Cardiac muscle cell (in vitro differentiated cells and primary cell): ENCODE measurements at regions not wholly inside any gene's neighbourhood (a gene's known extent, or its start where the extent isn't known, plus 50 kb on each side); places are given as distances from the start of the nearest gene placed in this dataset.
"Not testable (repeated sequence)": the region's sequence is repeated elsewhere in the genome, so short reads cannot be mapped to it uniquely, and the experiment has no call there.

Source experiments
- DNase-seq, 2 donors: peaks; one replicate each; pipeline versions ENCODE4 v3.0.0 to v3.0.0-alpha.2; 2010 to 2017; ENCODE audit warnings: low read depth in 1 of 2, low spot score in 1 of 2
- H3K27ac ChIP-seq: fragments of 200-600 bp; sonication (generic); 2 replicates; pipeline ENCODE4 v1.5.1; 2016
- H3K27me3 ChIP-seq: fragments of 200-600 bp; sonication (generic); 2 replicates; pipeline ENCODE4 v1.6.0; 2016; ENCODE audit warnings: control low read depth
- H3K36me3 ChIP-seq: fragments of 200-600 bp; sonication (generic); 2 replicates; pipeline ENCODE4 v1.5.1; 2016; ENCODE audit warnings: control low read depth
- H3K4me1 ChIP-seq: fragments of 200-600 bp; sonication (generic); 2 replicates; pipeline ENCODE4 v1.8.1; 2017; ENCODE audit warnings: low read depth, mild to moderate bottlenecking, mixed run types
- H3K4me3 ChIP-seq: fragments of 200-600 bp; sonication (generic); 2 replicates; pipeline ENCODE4 v1.5.1; 2016; ENCODE audit warnings: mild to moderate bottlenecking
- H3K9me3 ChIP-seq: fragments of 200-600 bp; sonication (generic); 2 replicates; pipeline ENCODE4 v1.5.1; 2017; ENCODE audit warnings: low read depth, mild to moderate bottlenecking, control low read depth
- TF ChIP-seq, protein P1 (sequence below): IDR thresholded peaks from 2 replicates; pipeline ENCODE4 v1.5.1; 2012; ENCODE audit warnings: low read depth, mild to moderate bottlenecking, low read length

DNA sequence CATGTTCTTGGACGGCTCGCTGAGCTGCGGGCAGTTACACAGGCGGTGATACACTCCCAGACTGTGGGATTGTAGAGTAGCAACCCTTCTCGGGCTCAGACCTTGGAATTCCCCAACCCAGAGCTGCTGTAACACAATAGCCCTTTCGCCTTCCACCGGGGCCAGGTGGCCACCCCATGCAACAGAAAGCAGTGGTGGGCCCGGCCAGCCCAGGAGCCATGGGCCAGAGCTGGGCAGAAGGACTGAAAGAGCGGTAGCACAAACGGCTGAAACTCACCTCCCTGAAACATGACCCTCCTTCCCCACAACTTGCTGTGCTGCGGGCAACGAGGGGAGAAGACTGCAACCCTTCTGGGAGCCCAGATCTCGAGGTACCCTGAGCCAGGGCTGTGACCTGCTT is 429.0 kb downstream of the SLITRK1 start:
- H3K4me1 ChIP-seq = no peaks in the 10 kb centered on the region
- DNase-seq = no peak
- no peak overlapping the region for H3K27ac ChIP-seq
- no peaks in the 10 kb centered on the region for H3K36me3 ChIP-seq
- no peaks in the 10 kb centered on the region for H3K27me3 ChIP-seq
- no peaks in the 10 kb centered on the region for H3K9me3 ChIP-seq
- TF ChIP-seq, protein P1, sequence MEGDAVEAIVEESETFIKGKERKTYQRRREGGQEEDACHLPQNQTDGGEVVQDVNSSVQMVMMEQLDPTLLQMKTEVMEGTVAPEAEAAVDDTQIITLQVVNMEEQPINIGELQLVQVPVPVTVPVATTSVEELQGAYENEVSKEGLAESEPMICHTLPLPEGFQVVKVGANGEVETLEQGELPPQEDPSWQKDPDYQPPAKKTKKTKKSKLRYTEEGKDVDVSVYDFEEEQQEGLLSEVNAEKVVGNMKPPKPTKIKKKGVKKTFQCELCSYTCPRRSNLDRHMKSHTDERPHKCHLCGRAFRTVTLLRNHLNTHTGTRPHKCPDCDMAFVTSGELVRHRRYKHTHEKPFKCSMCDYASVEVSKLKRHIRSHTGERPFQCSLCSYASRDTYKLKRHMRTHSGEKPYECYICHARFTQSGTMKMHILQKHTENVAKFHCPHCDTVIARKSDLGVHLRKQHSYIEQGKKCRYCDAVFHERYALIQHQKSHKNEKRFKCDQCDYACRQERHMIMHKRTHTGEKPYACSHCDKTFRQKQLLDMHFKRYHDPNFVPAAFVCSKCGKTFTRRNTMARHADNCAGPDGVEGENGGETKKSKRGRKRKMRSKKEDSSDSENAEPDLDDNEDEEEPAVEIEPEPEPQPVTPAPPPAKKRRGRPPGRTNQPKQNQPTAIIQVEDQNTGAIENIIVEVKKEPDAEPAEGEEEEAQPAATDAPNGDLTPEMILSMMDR = no peak
- H3K4me3 ChIP-seq = no peak overlapping the region

DNA sequence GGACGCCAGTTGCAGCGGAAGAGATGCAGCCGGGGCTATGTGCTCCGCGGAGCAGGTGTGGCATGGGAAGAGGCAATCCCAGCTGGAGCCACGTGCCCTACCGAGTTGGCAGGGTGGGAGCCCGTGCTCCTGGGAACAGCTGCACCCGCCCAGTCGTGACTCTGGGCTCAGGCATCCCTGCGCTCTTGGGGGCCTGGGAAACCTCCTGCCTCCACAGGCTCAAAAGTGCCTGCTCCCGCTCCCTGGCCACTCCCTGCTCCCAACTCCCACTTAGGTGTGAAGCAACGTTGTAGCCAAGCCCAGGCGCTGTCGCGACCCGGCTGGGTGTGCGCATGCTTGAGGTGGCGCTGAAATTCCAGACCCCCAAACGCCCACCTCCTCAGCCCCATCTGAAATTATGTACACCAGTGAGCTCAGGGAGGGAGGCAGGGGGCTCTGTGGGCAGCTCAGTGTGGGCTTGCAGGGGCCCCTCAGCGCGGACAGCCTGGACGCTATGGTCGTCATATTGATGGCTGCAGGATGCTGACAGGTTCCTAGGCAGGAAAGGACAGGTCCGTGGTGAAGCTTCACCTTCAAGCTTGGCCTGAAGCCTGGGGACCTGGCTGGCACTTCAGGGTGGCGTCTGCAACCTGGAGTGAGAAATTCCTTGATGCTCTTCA is 429.9 kb downstream of the SLITRK1 start:
- Histone ChIP-seq H3K36me3 (no peaks in the 10 kb centered on the region), H3K4me3 (no peak overlapping the region), H3K9me3 (no peaks in the 10 kb centered on the region), H3K27ac (no peak overlapping the region), H3K27me3 (no peaks in the 10 kb centered on the region), H3K4me1 (no peaks in the 10 kb centered on the region)
- DNase-seq = no peak
- TF ChIP-seq, protein P1 = no peak

DNA sequence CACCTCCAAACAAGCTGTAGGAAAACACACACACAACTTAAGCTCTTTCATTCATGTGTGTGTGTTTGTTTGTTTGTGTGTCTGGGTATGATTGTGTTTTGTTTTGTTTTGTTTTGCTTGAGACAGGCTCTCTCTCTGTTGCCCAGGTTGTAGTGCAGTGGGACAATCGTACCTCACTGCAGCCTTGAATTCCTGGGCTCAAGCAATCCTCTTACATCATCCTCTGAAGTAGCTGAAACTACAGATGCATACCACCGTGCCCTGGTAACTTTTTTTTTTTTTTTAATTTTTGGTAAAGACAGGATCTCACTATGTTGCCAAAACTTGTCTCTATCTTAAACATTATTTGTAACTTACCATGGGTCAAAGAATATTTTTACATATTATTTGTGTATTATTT is 431.7 kb downstream of the SLITRK1 start:
- Histone ChIP-seq H3K4me3 (no peak overlapping the region), H3K4me1 (no peaks in the 10 kb centered on the region), H3K27ac (no peak overlapping the region), H3K36me3 (no peaks in the 10 kb centered on the region), H3K9me3 (no peaks in the 10 kb centered on the region), H3K27me3 (no peaks in the 10 kb centered on the region)
- TF ChIP-seq, protein P1 = no peak
- peak in 1 of 2 donors; percentile 10 for DNase-seq

GRCh38 chr13:83449668-83450395 is 432.4 kb downstream of the SLITRK1 start:
- peak in 1 of 2 donors; percentile 20 for DNase-seq
- Histone ChIP-seq H3K4me1 (no peaks in the 10 kb centered on the region), H3K9me3 (no peaks in the 10 kb centered on the region), H3K4me3 (no peak overlapping the region), H3K27me3 (no peaks in the 10 kb centered on the region), H3K36me3 (no peaks in the 10 kb centered on the region), H3K27ac (no peak overlapping the region)
- TF ChIP-seq, protein P1 = no peak

DNA sequence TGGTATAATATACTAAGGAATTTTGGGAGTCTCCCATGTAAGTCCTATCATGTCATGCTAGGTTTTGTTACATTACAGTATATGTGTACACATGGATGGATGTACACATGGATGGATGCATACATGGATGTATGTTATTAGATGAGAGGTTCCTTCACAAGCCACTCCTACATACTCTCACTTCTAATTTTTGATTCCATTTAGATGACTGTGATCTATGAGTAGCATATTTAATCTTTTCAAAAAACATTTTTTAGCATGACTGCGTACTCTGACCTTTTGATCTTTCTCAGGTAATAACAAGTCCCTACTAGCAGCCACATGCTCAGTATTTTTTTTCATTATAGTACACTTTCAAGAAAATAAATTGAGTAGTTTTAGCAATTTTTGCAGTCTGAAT is 441.8 kb downstream of the SLITRK1 start:
- peaks cover 7% of the 10 kb centered on the region for H3K4me1 ChIP-seq
- no peaks in the 10 kb centered on the region for H3K36me3 ChIP-seq
- DNase-seq = no peak
- H3K4me3 ChIP-seq = no peak overlapping the region
- H3K27me3 ChIP-seq = no peaks in the 10 kb centered on the region
- H3K27ac ChIP-seq = no peak overlapping the region
- H3K9me3 ChIP-seq = no peaks in the 10 kb centered on the region
- TF ChIP-seq, protein P1 = no peak

GRCh38 chr13:83439464-83439863 is 442.8 kb downstream of the SLITRK1 start:
- not testable (repeated sequence) for H3K27me3 ChIP-seq, DNase-seq, H3K4me1 ChIP-seq, H3K9me3 ChIP-seq, H3K4me3 ChIP-seq, H3K27ac ChIP-seq, H3K36me3 ChIP-seq
